Activated naive CD4-positive, alpha-beta T cell treated with anti-CD3 and anti-CD28 coated beads, Interleukin-2, amount 50 U/mL, for 72 hours (primary cell): ENCODE measurements at regions not wholly inside any gene's neighbourhood (a gene's known extent, or its start where the extent isn't known, plus 50 kb on each side); places are given as distances from the start of the nearest gene placed in this dataset.
"Not testable (repeated sequence)": the region's sequence is repeated elsewhere in the genome, so short reads cannot be mapped to it uniquely, and the experiment has no call there.

Experiments
- ATAC-seq, 2 donors: fragments of 150-1000 bp; cut with Tn5 transposase; 2 replicates each; pipeline ENCODE4 v1.10.0; 2021; ENCODE audit warnings: mild to moderate bottlenecking in 2 of 2, moderate library complexity in 2 of 2
- DNase-seq, 2 donors: peaks; one replicate each; pipeline ENCODE4 v3.0.0; 2021 to 2022; ENCODE audit warnings: low spot score in 2 of 2
- H3K27ac Mint-ChIP-seq, 2 donors: one replicate each; pipeline ENCODE4 v1.8.0; 2022; ENCODE audit warnings: mild to moderate bottlenecking in 2 of 2, mixed read lengths in 2 of 2
- H3K36me3 Mint-ChIP-seq, 2 donors: one replicate each; pipeline ENCODE4 v1.8.0; 2022; ENCODE audit warnings: mixed read lengths in 2 of 2
- H3K9me3 Mint-ChIP-seq, 2 donors: one replicate each; pipeline ENCODE4 v1.8.0; 2022; ENCODE audit warnings: mixed read lengths in 2 of 2

GRCh38 chr12:24701343-24701742, 247.6 kb downstream of the BCAT1 start:
- DNase-seq (no peak), ATAC-seq (no peak)
- Mint-ChIP-seq H3K36me3 (no peaks in the 10 kb centered on the region), H3K9me3 (peaks cover 3 to 12% of the 10 kb centered on the region in 2 donors), H3K27ac (no peak overlapping the region)

GRCh38 chr12:24698972-24699371, 249.9 kb downstream of the BCAT1 start:
- Mint-ChIP-seq H3K27ac (no peak overlapping the region), H3K9me3 (peaks cover 3 to 4% of the 10 kb centered on the region in 2 donors), H3K36me3 (no peaks in the 10 kb centered on the region)
- ATAC-seq (no peak), DNase-seq (no peak)

GRCh38 chr12:24697769-24698168, 251.1 kb downstream of the BCAT1 start:
- ATAC-seq, result no peak
- no peak for DNase-seq
- peaks cover 0 to 3% of the 10 kb centered on the region in 2 donors for H3K9me3 Mint-ChIP-seq
- H3K36me3 Mint-ChIP-seq, result no peaks in the 10 kb centered on the region
- H3K27ac Mint-ChIP-seq, result no peak overlapping the region

GRCh38 chr12:24697295-24697694, 251.6 kb downstream of the BCAT1 start:
- no peak overlapping the region for H3K27ac Mint-ChIP-seq

GRCh38 chr12:24696800-24697199, 252.1 kb downstream of the BCAT1 start:
- Mint-ChIP-seq H3K9me3 (peaks cover 0 to 3% of the 10 kb centered on the region in 2 donors), H3K36me3 (no peaks in the 10 kb centered on the region), H3K27ac (no peak overlapping the region)
- no peak for DNase-seq
- ATAC-seq, result no peak

More at GRCh38 chr12:24697295-24697694, 251.6 kb downstream of the BCAT1 start:
- H3K9me3 Mint-ChIP-seq, result peaks cover 0 to 3% of the 10 kb centered on the region in 2 donors
- no peaks in the 10 kb centered on the region for H3K36me3 Mint-ChIP-seq
- ATAC-seq (no peak), DNase-seq (no peak)

- ATAC-seq (no peak), DNase-seq (no peak)
- Mint-ChIP-seq H3K27ac (no peak overlapping the region), H3K9me3 (no peaks in the 10 kb centered on the region), H3K36me3 (no peaks in the 10 kb centered on the region)
Measured at GRCh38 chr12:24695657-24696329, 253.1 kb downstream of the BCAT1 start.

GRCh38 chr12:24695103-24695502, 253.8 kb downstream of the BCAT1 start:
- Mint-ChIP-seq H3K9me3 (no peaks in the 10 kb centered on the region), H3K27ac (no peak overlapping the region), H3K36me3 (no peaks in the 10 kb centered on the region)
- DNase-seq (no peak), ATAC-seq (no peak)

GRCh38 chr12:24688601-24689000, 260.3 kb downstream of the BCAT1 start:
- Mint-ChIP-seq H3K9me3 (peaks cover 9 to 14% of the 10 kb centered on the region in 2 donors), H3K36me3 (no peaks in the 10 kb centered on the region), H3K27ac (no peak overlapping the region)
- no peak for DNase-seq
- no peak for ATAC-seq

- Mint-ChIP-seq H3K9me3 (peaks cover 9 to 14% of the 10 kb centered on the region in 2 donors), H3K36me3 (no peaks in the 10 kb centered on the region), H3K27ac (no peak overlapping the region)
- ATAC-seq (no peak), DNase-seq (no peak)
Measured at GRCh38 chr12:24681570-24681969, 267.3 kb downstream of the BCAT1 start.

GRCh38 chr12:24679126-24679525, 269.8 kb downstream of the BCAT1 start:
- no peak for ATAC-seq
- H3K27ac Mint-ChIP-seq, result no peak overlapping the region
- no peak for DNase-seq
- H3K9me3 Mint-ChIP-seq, result peaks cover 3 to 4% of the 10 kb centered on the region in 2 donors
- no peaks in the 10 kb centered on the region for H3K36me3 Mint-ChIP-seq

GRCh38 chr12:24678436-24678835, 270.5 kb downstream of the BCAT1 start:
- H3K27ac Mint-ChIP-seq, result no peak overlapping the region
- no peaks in the 10 kb centered on the region for H3K9me3 Mint-ChIP-seq
- no peak for ATAC-seq
- no peaks in the 10 kb centered on the region for H3K36me3 Mint-ChIP-seq
- DNase-seq, result no peak

- no peak for ATAC-seq
- no peak overlapping the region for H3K27ac Mint-ChIP-seq
- no peaks in the 10 kb centered on the region for H3K36me3 Mint-ChIP-seq
- H3K9me3 Mint-ChIP-seq, result peaks cover 0 to 4% of the 10 kb centered on the region in 2 donors
- DNase-seq, result no peak
Measured at GRCh38 chr12:24668563-24668962, 280.3 kb downstream of the BCAT1 start.

GRCh38 chr12:24664161-24664880, 284.6 kb downstream of the BCAT1 start:
- no peak for DNase-seq
- H3K36me3 Mint-ChIP-seq, result no peaks in the 10 kb centered on the region
- peaks cover 0 to 11% of the 10 kb centered on the region in 2 donors for H3K9me3 Mint-ChIP-seq
- no peak overlapping the region for H3K27ac Mint-ChIP-seq
- no peak for ATAC-seq

- H3K9me3 Mint-ChIP-seq, result peaks cover 0 to 12% of the 10 kb centered on the region in 2 donors
- DNase-seq (no peak), ATAC-seq (no peak)
- no peak overlapping the region for H3K27ac Mint-ChIP-seq
- no peaks in the 10 kb centered on the region for H3K36me3 Mint-ChIP-seq
Measured at GRCh38 chr12:24661657-24662096, 287.2 kb downstream of the BCAT1 start.

- ATAC-seq (no peak), DNase-seq (no peak)
- Mint-ChIP-seq H3K36me3 (no peaks in the 10 kb centered on the region), H3K9me3 (peaks cover 0 to 8% of the 10 kb centered on the region in 2 donors), H3K27ac (no peak overlapping the region)
Measured at GRCh38 chr12:24659016-24659415, 289.9 kb downstream of the BCAT1 start.

- ATAC-seq, H3K27ac Mint-ChIP-seq, H3K36me3 Mint-ChIP-seq, DNase-seq: not testable (repeated sequence)
- peaks cover 8 to 13% of the 10 kb centered on the region in 2 donors for H3K9me3 Mint-ChIP-seq
Measured at GRCh38 chr12:24654344-24654743, 294.6 kb downstream of the BCAT1 start.

GRCh38 chr12:24649634-24650033, 299.3 kb downstream of the BCAT1 start:
- DNase-seq (no peak), ATAC-seq (no peak)
- Mint-ChIP-seq H3K9me3 (peaks cover 10 to 12% of the 10 kb centered on the region in 2 donors), H3K27ac (no peak overlapping the region), H3K36me3 (no peaks in the 10 kb centered on the region)

- Mint-ChIP-seq H3K27ac (no peak overlapping the region), H3K9me3 (peaks cover 10 to 12% of the 10 kb centered on the region in 2 donors), H3K36me3 (no peaks in the 10 kb centered on the region)
- DNase-seq (no peak), ATAC-seq (no peak)
Measured at GRCh38 chr12:24649209-24649608, 299.7 kb downstream of the BCAT1 start.
